GM23248 (cell line): ENCODE measurements at regions not wholly inside any gene's neighbourhood (a gene's known extent, or its start where the extent isn't known, plus 50 kb on each side); places are given as distances from the start of the nearest gene placed in this dataset. TPM values are rescaled to one million over a fixed set of nuclear protein-coding genes. Genes with fewer than 3 reads are reported as not detected.

Experiments used
- DNase-seq: peaks from one replicate; pipeline ENCODE4 v3.0.0-alpha.2; 2015
- H2AFZ ChIP-seq: fragments of 200-600 bp; sonication (generic); 2 replicates; pipeline ENCODE4 v1.6.1; 2016; ENCODE audit warnings: antibody characterized with exemption
- H3F3A ChIP-seq: fragments of 200-600 bp; sonication (generic); 2 replicates; pipeline ENCODE4 v1.6.1; 2016; ENCODE audit warnings: mild to moderate bottlenecking, antibody characterized with exemption, mixed run types; ENCODE audit not compliant: insufficient read depth
- H3K27ac ChIP-seq: fragments of 200-600 bp; sonication (generic); 2 replicates; pipeline ENCODE4 v1.5.1; 2016; ENCODE audit warnings: mild to moderate bottlenecking
- H3K27me3 ChIP-seq: fragments of 200-600 bp; sonication (generic); replicated peaks from 2 replicates; pipeline ENCODE4 v1.6.1; 2016; ENCODE audit warnings: mild to moderate bottlenecking; ENCODE audit not compliant: insufficient read depth
- H3K36me3 ChIP-seq: fragments of 200-600 bp; sonication (generic); 2 replicates; pipeline ENCODE4 v1.6.1; 2016; ENCODE audit warnings: low read depth, mild to moderate bottlenecking
- H3K4me1 ChIP-seq: fragments of 200-600 bp; sonication (generic); 2 replicates; pipeline ENCODE4 v1.6.1; 2016; ENCODE audit warnings: mild to moderate bottlenecking; ENCODE audit not compliant: insufficient read depth
- H3K4me2 ChIP-seq: fragments of 200-600 bp; sonication (generic); one replicate; pipeline ENCODE4 v1.6.1; 2016; ENCODE audit warnings: mild to moderate bottlenecking; ENCODE audit not compliant: unreplicated experiment
- H3K4me3 ChIP-seq: fragments of 200-600 bp; sonication (generic); 2 replicates; pipeline ENCODE4 v1.5.1; 2016; ENCODE audit warnings: mild to moderate bottlenecking
- H3K79me2 ChIP-seq: fragments of 200-600 bp; sonication (generic); 2 replicates; pipeline ENCODE4 v1.6.1; 2016; ENCODE audit warnings: mild to moderate bottlenecking; ENCODE audit not compliant: insufficient read depth
- H3K9ac ChIP-seq: fragments of 200-600 bp; sonication (generic); 2 replicates; pipeline ENCODE4 v1.6.1; 2016; ENCODE audit warnings: mild to moderate bottlenecking
- H3K9me2 ChIP-seq: fragments of 200-600 bp; sonication (generic); 2 replicates; pipeline ENCODE4 v1.6.1; 2016; ENCODE audit warnings: mixed run types, mild to moderate bottlenecking, moderate library complexity; ENCODE audit not compliant: insufficient read depth
- H3K9me3 ChIP-seq: fragments of 200-600 bp; sonication (generic); one replicate; pipeline ENCODE4 v1.6.1; 2017; ENCODE audit warnings: low read depth
- H4K20me1 ChIP-seq: fragments of 200-600 bp; sonication (generic); 2 replicates; pipeline ENCODE4 v1.6.0; 2016; ENCODE audit not compliant: insufficient read depth
- EZH2 ChIP-seq: fragments of 200-600 bp; sonication (generic); IDR thresholded peaks from 2 replicates; pipeline ENCODE4 v1.6.1; 2018; ENCODE audit warnings: antibody characterized with exemption, mild to moderate bottlenecking; ENCODE audit not compliant: insufficient read depth, poor library complexity, severe bottlenecking
- EZH2phosphoT487 ChIP-seq: fragments of 200-600 bp; sonication (generic); IDR thresholded peaks from 2 replicates; pipeline ENCODE4 v1.6.1; 2018; ENCODE audit warnings: antibody characterized with exemption, moderate library complexity, mild to moderate bottlenecking, low read depth; ENCODE audit not compliant: insufficient read depth
- WGBS, 2 experiments: methylation state at CpG; one replicate each; pipeline ENCODE4 v1.1.6; 2015 to 2017; ENCODE audit warnings: low lambda C conversion rate in 2 of 2, low coverage in 1 of 2; ENCODE audit errors: missing lambda C conversion rate in 2 of 2; 5-methylcytosine and 5-hydroxymethylcytosine counted together
- in situ Hi-C: fragments of 300-500 bp; cut with MboI; formaldehyde crosslinking; loops from 2 replicates; pipeline ENCODE4 v1.15.0; 2020
- small RNA-seq: library from RNA; depleted of rRNA; stranded (forward); fragments of <200 nt; gene quantifications from one replicate; pipeline ENCODE3, GENCODE V24; 2014; ENCODE audit warnings: low read depth, low replicate concordance

GRCh38 chr3:71843071-71843470, 58.1 kb upstream of the PROK2 start:
- Histone ChIP-seq H2AFZ (no peak overlapping the region), H3K9ac (no peak overlapping the region), H3K27me3 (peaks cover 22% of the 10 kb centered on the region), H4K20me1 (no peaks in the 10 kb centered on the region), H3K4me2 (no peak overlapping the region), H3K9me3 (no peaks in the 10 kb centered on the region), H3K4me1 (no peaks in the 10 kb centered on the region), H3K27ac (no peak overlapping the region), H3K36me3 (no peaks in the 10 kb centered on the region), H3K9me2 (no peaks in the 10 kb centered on the region), H3F3A (no peaks in the 10 kb centered on the region), H3K4me3 (no peak overlapping the region), H3K79me2 (no peaks in the 10 kb centered on the region)
- in situ Hi-C loops = no loop called here
- 67 to 70% methylated on average over 6 of the region's 6 CpGs for WGBS, 2 experiments
- TF ChIP-seq EZH2phosphoT487 (no peak), EZH2 (no peak)
- DNase-seq = no peak

GRCh38 chr3:71838406-71838805, 53.5 kb upstream of the PROK2 start:
- Histone ChIP-seq H3K79me2 (no peaks in the 10 kb centered on the region), H3K9ac (no peak overlapping the region), H3K36me3 (no peaks in the 10 kb centered on the region), H3K27me3 (peaks cover 7% of the 10 kb centered on the region), H3F3A (no peaks in the 10 kb centered on the region), H3K27ac (no peak overlapping the region), H3K9me3 (no peaks in the 10 kb centered on the region), H4K20me1 (no peaks in the 10 kb centered on the region), H3K9me2 (no peaks in the 10 kb centered on the region), H2AFZ (no peak overlapping the region), H3K4me2 (no peak overlapping the region), H3K4me3 (no peak overlapping the region), H3K4me1 (no peaks in the 10 kb centered on the region)
- TF ChIP-seq EZH2 (no peak), EZH2phosphoT487 (no peak)
- WGBS, 2 experiments = 93 to 100% methylated on average over 1 of the region's 1 CpG
- in situ Hi-C loops = no loop called here
- no peak for DNase-seq

Small RNAs in the stretch of these regions (small RNA-seq; reads per million reads assigned to genes)
- not detected for gene AC104435.1
- not detected for gene AC105265.1
- gene RNA5SP136 = not detected
- gene RNU1-62P = not detected
- not detected for gene UBE2Q2P9
